B cell (primary cell): ENCODE measurements at regions not wholly inside any gene's neighbourhood (a gene's known extent, or its start where the extent isn't known, plus 50 kb on each side); places are given as distances from the start of the nearest gene placed in this dataset.

Experiments used
- ATAC-seq: fragments of 200-7000 bp; cut with Tn5 transposase; one replicate; pipeline ENCODE4 v1.10.0; 2021; ENCODE audit warnings: low read depth, mild to moderate bottlenecking, moderate number of reproducible peaks, moderate library complexity
- CTCF ChIA-PET: fragments of 350-600 bp; sonication (Branson Sonifier 250); formaldehyde crosslinking; loops from one replicate; lab custom pipeline; 2021; ENCODE audit warnings: antibody characterized with exemption, inconsistent platforms; lab: Charles Lee
- POLR2A ChIA-PET: fragments of 350-600 bp; sonication (Branson Sonifier 250); formaldehyde crosslinking; loops from one replicate; lab custom pipeline; 2021; ENCODE audit warnings: antibody characterized with exemption; lab: Charles Lee
- DNase-seq: peaks from one replicate; pipeline ENCODE4 v3.0.0; 2013
- H2AFZ ChIP-seq: 2 replicates; pipeline ENCODE4 v1.6.1; 2012; ENCODE audit warnings: mild to moderate bottlenecking, low read depth, low read length; ENCODE audit not compliant: insufficient read depth, poor library complexity, severe bottlenecking
- H3K27ac ChIP-seq, 2 donors: 1 replicate in 1 of 2; 2 replicates in 1 of 2; pipeline ENCODE4 v1.5.1; 2012 to 2013; ENCODE audit warnings: low read length in 2 of 2, mild to moderate bottlenecking in 2 of 2, moderate library complexity in 1 of 2
- H3K27me3 ChIP-seq, 4 experiments: fragments of 200-600 bp in 1 of 4; sonication (generic) in 1 of 4; replicated peaks in 1 of 4; 1 replicate in 2 of 4; 2 replicates in 2 of 4; pipeline versions ENCODE4 v1.6.1 to v1.7.0; 2013 to 2016; ENCODE audit warnings: low read length in 3 of 4, mild to moderate bottlenecking in 2 of 4, mixed read lengths in 1 of 4, moderate library complexity in 1 of 4; ENCODE audit not compliant: insufficient read depth in 4 of 4, control insufficient read depth in 3 of 4; ENCODE audit errors: control extremely low read depth in 1 of 4
- H3K36me3 ChIP-seq, 2 experiments: replicated peaks in 1 of 2; 1 replicate in 1 of 2; 2 replicates in 1 of 2; pipeline versions ENCODE4 v1.6.1 to v1.7.1; 2013; ENCODE audit warnings: low read length in 1 of 2; ENCODE audit not compliant: insufficient read depth in 2 of 2, control insufficient read depth in 1 of 2; ENCODE audit errors: control extremely low read depth in 1 of 2, extremely low read depth in 1 of 2
- H3K4me1 ChIP-seq, 2 donors: fragments of 200-600 bp in 1 of 2; sonication (generic) in 1 of 2; 1 replicate in 1 of 2; 2 replicates in 1 of 2; pipeline versions ENCODE4 v1.5.1 to v1.6.1; 2013 to 2017; ENCODE audit warnings: low read length in 2 of 2; ENCODE audit not compliant: control insufficient read depth in 2 of 2, insufficient read depth in 2 of 2
- H3K4me2 ChIP-seq: replicated peaks from 2 replicates; pipeline ENCODE3; 2012; ENCODE audit warnings: mild to moderate bottlenecking, low read depth, low read length; ENCODE audit not compliant: poor library complexity, severe bottlenecking
- H3K4me3 ChIP-seq, 5 experiments: fragments of 200-600 bp in 1 of 5; sonication (generic) in 1 of 5; 1 replicate in 3 of 5; 2 replicates in 2 of 5; pipeline versions ENCODE4 v1.5.1 to v1.7.0; 2011 to 2016; ENCODE audit warnings: low read length in 4 of 5, mild to moderate bottlenecking in 4 of 5, low read depth in 2 of 5, control low read depth in 1 of 5, moderate library complexity in 1 of 5; ENCODE audit not compliant: insufficient read depth in 1 of 5; ENCODE audit errors: control extremely low read depth in 1 of 5, extremely low read depth in 1 of 5
- H3K79me2 ChIP-seq: fragments of 200-600 bp; sonication (generic); one replicate; pipeline ENCODE4 v1.6.0; 2016; ENCODE audit warnings: low read length; ENCODE audit not compliant: control insufficient read depth, insufficient read depth
- H3K9ac ChIP-seq: fragments of 200-600 bp; sonication (generic); 2 replicates; pipeline ENCODE4 v1.6.1; 2017; ENCODE audit warnings: mild to moderate bottlenecking, low read length, moderate library complexity
- H3K9me3 ChIP-seq, 3 donors: one replicate each; pipeline versions ENCODE4 v1.6.1 to v1.7.1; 2013; ENCODE audit warnings: low read length in 2 of 3; ENCODE audit not compliant: control insufficient read depth in 2 of 3, insufficient read depth in 1 of 3; ENCODE audit errors: control extremely low read depth in 1 of 3
- H4K20me1 ChIP-seq: 2 replicates; pipeline ENCODE4 v1.6.0; 2012; ENCODE audit warnings: mild to moderate bottlenecking, low read length; ENCODE audit not compliant: insufficient read depth, control insufficient read depth, poor library complexity, severe bottlenecking
- H3K27ac Mint-ChIP-seq: one replicate; pipeline ENCODE4 v1.8.0; 2021; ENCODE audit warnings: mixed read lengths
- H3K27me3 Mint-ChIP-seq: one replicate; pipeline ENCODE4 v1.8.0; 2021; ENCODE audit warnings: mixed read lengths
- H3K4me1 Mint-ChIP-seq: one replicate; pipeline ENCODE4 v1.8.0; 2021; ENCODE audit warnings: mixed read lengths
- H3K4me3 Mint-ChIP-seq: one replicate; pipeline ENCODE4 v1.8.0; 2021; ENCODE audit warnings: mixed read lengths
- H3K9me3 Mint-ChIP-seq: one replicate; pipeline ENCODE4 v1.8.0; 2022; ENCODE audit warnings: mixed read lengths; ENCODE audit not compliant: insufficient read depth
- EZH2 ChIP-seq: IDR thresholded peaks from 2 replicates; pipeline ENCODE4 v1.6.1; 2012; ENCODE audit warnings: borderline replicate concordance, low read depth, mild to moderate bottlenecking, moderate library complexity, low read length; ENCODE audit not compliant: insufficient read depth, poor library complexity, severe bottlenecking
- WGBS: methylation state at CpG from one replicate; pipeline ENCODE4 v1.1.5; 2013; ENCODE audit warnings: missing lambda C conversion rate; ENCODE audit not compliant: insufficient coverage; 5-methylcytosine and 5-hydroxymethylcytosine counted together
- intact Hi-C: fragments of 100-400 bp; cut with micrococcal nuclease; formaldehyde crosslinking; loops from one replicate; pipeline ENCODE4 v1.10.0; 2022
- TF ChIP-seq, protein P1 (sequence below): fragments of 200-600 bp; IDR thresholded peaks from one replicate; pipeline ENCODE4 v1.8.0; 2022; ENCODE audit warnings: antibody characterized with exemption, mild to moderate bottlenecking

DNA sequence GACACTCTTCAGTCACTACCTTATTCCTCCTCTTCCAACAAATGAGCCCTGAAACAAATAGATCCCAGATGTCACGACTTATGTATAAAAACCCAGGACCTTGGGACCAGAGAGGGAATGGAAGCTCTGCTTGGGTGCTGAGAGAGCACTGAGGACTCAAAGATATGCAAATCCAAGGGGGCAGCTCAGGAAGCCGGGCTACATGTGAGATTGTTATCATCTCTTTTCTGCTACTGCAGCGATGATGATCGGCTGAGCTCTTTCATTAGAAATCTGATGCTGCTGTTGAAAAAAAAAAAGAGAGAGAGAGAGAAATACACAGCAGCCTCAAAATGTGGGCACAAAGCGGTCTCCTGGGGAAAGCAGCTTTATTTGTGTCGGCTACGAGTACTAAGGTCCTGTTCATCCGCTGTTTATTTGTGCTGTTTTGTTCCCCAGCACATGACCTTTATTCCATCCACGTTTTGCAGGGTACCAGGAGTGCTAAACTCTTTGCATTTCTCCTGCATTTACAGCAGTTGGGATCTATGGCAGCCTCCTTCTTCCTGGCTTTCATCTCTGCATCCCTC is 120.2 kb downstream of the TRIM29 start:
- H3K36me3 ChIP-seq: no peaks in the 10 kb centered on the region
- intact Hi-C loops: no loop called here
- no peak for TF ChIP-seq EZH2
- TF ChIP-seq, protein P1, sequence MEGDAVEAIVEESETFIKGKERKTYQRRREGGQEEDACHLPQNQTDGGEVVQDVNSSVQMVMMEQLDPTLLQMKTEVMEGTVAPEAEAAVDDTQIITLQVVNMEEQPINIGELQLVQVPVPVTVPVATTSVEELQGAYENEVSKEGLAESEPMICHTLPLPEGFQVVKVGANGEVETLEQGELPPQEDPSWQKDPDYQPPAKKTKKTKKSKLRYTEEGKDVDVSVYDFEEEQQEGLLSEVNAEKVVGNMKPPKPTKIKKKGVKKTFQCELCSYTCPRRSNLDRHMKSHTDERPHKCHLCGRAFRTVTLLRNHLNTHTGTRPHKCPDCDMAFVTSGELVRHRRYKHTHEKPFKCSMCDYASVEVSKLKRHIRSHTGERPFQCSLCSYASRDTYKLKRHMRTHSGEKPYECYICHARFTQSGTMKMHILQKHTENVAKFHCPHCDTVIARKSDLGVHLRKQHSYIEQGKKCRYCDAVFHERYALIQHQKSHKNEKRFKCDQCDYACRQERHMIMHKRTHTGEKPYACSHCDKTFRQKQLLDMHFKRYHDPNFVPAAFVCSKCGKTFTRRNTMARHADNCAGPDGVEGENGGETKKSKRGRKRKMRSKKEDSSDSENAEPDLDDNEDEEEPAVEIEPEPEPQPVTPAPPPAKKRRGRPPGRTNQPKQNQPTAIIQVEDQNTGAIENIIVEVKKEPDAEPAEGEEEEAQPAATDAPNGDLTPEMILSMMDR: no peak
- Mint-ChIP-seq H3K4me1 (no peaks in the 10 kb centered on the region), H3K27ac (no peak overlapping the region), H3K9me3 (no peaks in the 10 kb centered on the region), H3K27me3 (peaks cover 42% of the 10 kb centered on the region), H3K4me3 (no peak overlapping the region)
- no peak for ATAC-seq
- no peak overlapping the region for H3K4me3 ChIP-seq
- no peak for DNase-seq
- WGBS: 38% methylated on average over 7 of the region's 9 CpGs
- CTCF ChIA-PET: no interaction called here
- H3K27me3 ChIP-seq: peaks cover 0 to 7% (median 3%) of the 10 kb centered on the region in 4 experiments
- H4K20me1 ChIP-seq: no peaks in the 10 kb centered on the region
- no peaks in the 10 kb centered on the region for H3K4me1 ChIP-seq
- H3K4me2 ChIP-seq: no peak overlapping the region
- no peaks in the 10 kb centered on the region for H3K79me2 ChIP-seq
- no peak overlapping the region for H2AFZ ChIP-seq
- H3K27ac ChIP-seq: no peak overlapping the region
- H3K9me3 ChIP-seq: no peaks in the 10 kb centered on the region
- H3K9ac ChIP-seq: no peak overlapping the region
- POLR2A ChIA-PET: no interaction called here

DNA sequence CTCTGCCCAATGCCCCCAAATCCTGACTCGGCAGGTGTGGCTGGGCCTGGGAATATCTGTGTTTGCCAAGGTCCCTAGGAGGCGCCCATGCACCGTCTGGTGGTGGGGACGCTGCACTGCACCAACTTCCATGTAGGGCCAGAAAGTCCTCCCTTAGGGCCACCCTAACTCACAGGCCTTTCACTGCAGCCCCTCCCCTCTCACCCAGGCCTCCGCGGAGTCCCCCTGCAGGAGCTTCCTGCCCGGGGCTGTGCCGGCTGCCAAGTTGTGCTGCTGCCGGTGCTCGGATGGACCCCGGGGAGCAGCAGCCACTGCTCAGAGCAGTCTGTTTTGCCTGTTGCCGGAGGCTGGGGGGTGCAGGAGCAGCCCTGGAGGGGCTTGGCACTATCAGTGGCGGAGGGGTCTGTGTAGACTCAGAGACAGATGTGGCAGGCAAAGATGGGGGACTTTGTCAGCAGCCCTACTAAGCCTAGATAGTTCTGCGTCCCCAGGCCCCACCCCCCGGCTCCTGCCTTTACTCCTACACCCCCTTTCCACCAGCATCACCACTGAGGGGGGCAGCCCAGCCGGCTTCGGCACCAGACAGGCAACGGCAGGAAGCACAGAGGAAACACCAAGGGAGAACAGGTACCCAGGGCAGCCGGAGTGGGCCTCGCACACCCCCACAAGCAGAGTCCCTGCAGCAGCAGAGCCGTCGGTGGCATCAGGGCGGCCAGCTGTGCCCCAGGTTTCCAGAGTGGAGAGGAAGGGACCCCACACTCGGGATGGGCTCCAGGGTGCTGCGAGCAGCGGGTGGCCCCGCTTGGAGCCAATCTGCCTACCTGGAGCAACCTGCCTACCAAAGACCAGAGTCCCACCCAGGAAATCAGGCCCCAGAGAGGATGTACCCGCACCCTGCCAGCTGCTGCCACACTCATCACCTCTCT is 124.3 kb downstream of the TRIM29 start:
- Histone ChIP-seq H3K4me1 (no peaks in the 10 kb centered on the region), H3K4me2 (no peak overlapping the region), H3K9ac (no peak overlapping the region), H2AFZ (no peak overlapping the region), H3K27me3 (peaks cover 0 to 13% (median 3%) of the 10 kb centered on the region in 4 experiments), H3K4me3 (no peak overlapping the region), H3K79me2 (no peaks in the 10 kb centered on the region), H4K20me1 (no peaks in the 10 kb centered on the region), H3K36me3 (no peaks in the 10 kb centered on the region), H3K9me3 (no peaks in the 10 kb centered on the region), H3K27ac (no peak overlapping the region)
- ATAC-seq (no peak), DNase-seq (no peak)
- no peaks in the 10 kb centered on the region for H3K4me1 Mint-ChIP-seq
- POLR2A ChIA-PET: no interaction called here
- CTCF ChIA-PET: no interaction called here
- intact Hi-C loops: no loop called here
- WGBS: 34% methylated on average over 26 of the region's 28 CpGs
- H3K4me3 Mint-ChIP-seq: no peak overlapping the region
- no peaks in the 10 kb centered on the region for H3K9me3 Mint-ChIP-seq
- TF ChIP-seq EZH2: no peak
- TF ChIP-seq, protein P1: no peak
- no peak overlapping the region for H3K27ac Mint-ChIP-seq
- peaks cover 67% of the 10 kb centered on the region for H3K27me3 Mint-ChIP-seq
